ENCODE measurements at regions not wholly inside any gene's neighbourhood (a gene's known extent, or its start where the extent isn't known, plus 50 kb on each side); places are given as distances from the start of the nearest gene placed in this dataset.
A peak's percentile ranks its signal among the peaks of the same experiment; 100 is the strongest.

DNA sequence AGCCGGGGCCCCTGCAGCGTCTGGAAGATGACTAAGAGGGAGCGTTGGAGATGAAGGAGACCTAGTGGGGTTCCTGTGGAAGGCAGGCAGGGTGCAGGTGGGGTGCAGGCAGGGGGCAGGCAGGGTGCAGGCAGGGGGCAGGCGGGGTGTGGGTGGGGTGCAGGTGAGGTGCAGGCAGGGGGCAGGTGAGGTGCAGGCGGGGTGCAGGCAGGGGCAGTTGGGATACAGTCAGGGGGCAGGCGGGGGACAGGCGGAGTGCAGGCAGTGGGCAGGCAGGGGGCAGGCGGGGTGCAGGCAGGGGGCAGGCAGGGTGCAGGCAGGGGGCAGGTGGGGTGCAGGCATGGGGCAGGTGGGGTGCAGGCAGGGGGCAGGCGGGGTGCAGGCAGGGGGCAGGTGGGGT, 142.8 kb downstream of the SOX1 start:
- H3K27ac Mint-ChIP-seq (ENCODE audit: unreplicated experiment), result no peak overlapping the region
- no peaks in the 10 kb centered on the region for H3K79me2 ChIP-seq (ENCODE audit: insufficient read depth, low read length)
- FAIRE-seq (no peak), DNase-seq (ENCODE audit: low read depth) (no peak)
- no peak overlapping the region for H2AFZ ChIP-seq (ENCODE audit: low read depth, low read length)
- no peaks in the 10 kb centered on the region for H4K20me1 ChIP-seq (ENCODE audit: insufficient read depth, low read length)
- H3K4me1 Mint-ChIP-seq (ENCODE audit: low read depth, unreplicated experiment), result peaks cover 7% of the 10 kb centered on the region
- no peaks in the 10 kb centered on the region for H3K36me3 Mint-ChIP-seq (ENCODE audit: low read depth, unreplicated experiment)
- H3K4me3 Mint-ChIP-seq (ENCODE audit: unreplicated experiment), result no peak overlapping the region
- no peak overlapping the region for H3K4me3 ChIP-seq (ENCODE audit: insufficient read depth, low read depth, low read length)
- no peaks in the 10 kb centered on the region for H3K36me3 ChIP-seq (ENCODE audit: insufficient read depth, low read length)
- H3K9ac ChIP-seq (ENCODE audit: low read length), result no peak overlapping the region
- peaks cover 4% of the 10 kb centered on the region for H3K9me3 ChIP-seq (ENCODE audit: insufficient read depth, low read depth, low read length)
- no peak overlapping the region for H3K4me2 ChIP-seq (ENCODE audit: low read length)
- H3K27me3 Mint-ChIP-seq (ENCODE audit: low read depth, unreplicated experiment), result peaks cover 62% of the 10 kb centered on the region
- TF ChIP-seq, protein P1, sequence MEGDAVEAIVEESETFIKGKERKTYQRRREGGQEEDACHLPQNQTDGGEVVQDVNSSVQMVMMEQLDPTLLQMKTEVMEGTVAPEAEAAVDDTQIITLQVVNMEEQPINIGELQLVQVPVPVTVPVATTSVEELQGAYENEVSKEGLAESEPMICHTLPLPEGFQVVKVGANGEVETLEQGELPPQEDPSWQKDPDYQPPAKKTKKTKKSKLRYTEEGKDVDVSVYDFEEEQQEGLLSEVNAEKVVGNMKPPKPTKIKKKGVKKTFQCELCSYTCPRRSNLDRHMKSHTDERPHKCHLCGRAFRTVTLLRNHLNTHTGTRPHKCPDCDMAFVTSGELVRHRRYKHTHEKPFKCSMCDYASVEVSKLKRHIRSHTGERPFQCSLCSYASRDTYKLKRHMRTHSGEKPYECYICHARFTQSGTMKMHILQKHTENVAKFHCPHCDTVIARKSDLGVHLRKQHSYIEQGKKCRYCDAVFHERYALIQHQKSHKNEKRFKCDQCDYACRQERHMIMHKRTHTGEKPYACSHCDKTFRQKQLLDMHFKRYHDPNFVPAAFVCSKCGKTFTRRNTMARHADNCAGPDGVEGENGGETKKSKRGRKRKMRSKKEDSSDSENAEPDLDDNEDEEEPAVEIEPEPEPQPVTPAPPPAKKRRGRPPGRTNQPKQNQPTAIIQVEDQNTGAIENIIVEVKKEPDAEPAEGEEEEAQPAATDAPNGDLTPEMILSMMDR (IDR thresholded peaks at IDR 0.05; ENCODE audit: insufficient read depth, low read depth, low read length), result no peak
- TF ChIP-seq EZH2 (IDR thresholded peaks at IDR 0.05; ENCODE audit: insufficient read depth, low read length), result no peak
- H3K4me1 ChIP-seq (ENCODE audit: insufficient read depth, low read length), result no peaks in the 10 kb centered on the region
- no peak overlapping the region for H3K27ac ChIP-seq (ENCODE audit: low read depth, low read length)
- H3K27me3 ChIP-seq (ENCODE audit: insufficient read depth, low read length), result peaks cover 2% of the 10 kb centered on the region
- H3K9me3 Mint-ChIP-seq (ENCODE audit: unreplicated experiment), result no peaks in the 10 kb centered on the region

DNA sequence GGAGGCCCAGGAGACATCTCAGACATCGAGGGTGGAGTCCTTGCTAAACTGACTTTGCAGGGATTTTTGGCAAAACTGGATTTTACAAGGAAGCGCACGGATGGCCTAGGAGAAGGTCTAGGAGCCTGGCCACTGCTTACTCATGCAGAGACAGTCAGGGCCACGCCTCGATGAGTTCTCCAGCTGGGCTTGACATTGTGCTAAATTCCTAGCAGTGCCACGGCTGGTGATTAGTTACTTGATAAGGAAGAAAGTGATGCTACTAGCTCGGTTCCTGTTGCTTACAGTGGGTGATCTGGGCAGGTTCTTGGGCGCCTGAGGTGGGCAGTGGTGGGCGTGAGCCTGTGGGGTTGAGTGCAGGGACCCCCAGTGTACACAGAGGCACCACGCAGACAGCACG, 143.4 kb downstream of the SOX1 start:
- Mint-ChIP-seq H3K4me3 (ENCODE audit: unreplicated experiment) (no peak overlapping the region), H3K27ac (ENCODE audit: unreplicated experiment) (peak overlapping the region; percentile 15), H3K27me3 (ENCODE audit: low read depth, unreplicated experiment) (peaks cover 55% of the 10 kb centered on the region), H3K4me1 (ENCODE audit: low read depth, unreplicated experiment) (peaks cover 3% of the 10 kb centered on the region), H3K9me3 (ENCODE audit: unreplicated experiment) (no peaks in the 10 kb centered on the region), H3K36me3 (ENCODE audit: low read depth, unreplicated experiment) (no peaks in the 10 kb centered on the region)
- Histone ChIP-seq H3K27me3 (ENCODE audit: insufficient read depth, low read length) (no peaks in the 10 kb centered on the region), H4K20me1 (ENCODE audit: insufficient read depth, low read length) (no peaks in the 10 kb centered on the region), H3K79me2 (ENCODE audit: insufficient read depth, low read length) (no peaks in the 10 kb centered on the region), H3K36me3 (ENCODE audit: insufficient read depth, low read length) (no peaks in the 10 kb centered on the region), H3K4me3 (ENCODE audit: insufficient read depth, low read depth, low read length) (no peak overlapping the region), H3K9me3 (ENCODE audit: insufficient read depth, low read depth, low read length) (peaks cover 4% of the 10 kb centered on the region), H3K4me1 (ENCODE audit: insufficient read depth, low read length) (no peaks in the 10 kb centered on the region), H3K27ac (ENCODE audit: low read depth, low read length) (no peak overlapping the region), H3K4me2 (ENCODE audit: low read length) (no peak overlapping the region), H2AFZ (ENCODE audit: low read depth, low read length) (no peak overlapping the region), H3K9ac (ENCODE audit: low read length) (no peak overlapping the region)
- FAIRE-seq (no peak), DNase-seq (ENCODE audit: low read depth) (no peak)
- no peak for TF ChIP-seq EZH2 (IDR thresholded peaks at IDR 0.05; ENCODE audit: insufficient read depth, low read length)
- TF ChIP-seq, protein P1 (IDR thresholded peaks at IDR 0.05; ENCODE audit: insufficient read depth, low read depth, low read length), result no peak

DNA sequence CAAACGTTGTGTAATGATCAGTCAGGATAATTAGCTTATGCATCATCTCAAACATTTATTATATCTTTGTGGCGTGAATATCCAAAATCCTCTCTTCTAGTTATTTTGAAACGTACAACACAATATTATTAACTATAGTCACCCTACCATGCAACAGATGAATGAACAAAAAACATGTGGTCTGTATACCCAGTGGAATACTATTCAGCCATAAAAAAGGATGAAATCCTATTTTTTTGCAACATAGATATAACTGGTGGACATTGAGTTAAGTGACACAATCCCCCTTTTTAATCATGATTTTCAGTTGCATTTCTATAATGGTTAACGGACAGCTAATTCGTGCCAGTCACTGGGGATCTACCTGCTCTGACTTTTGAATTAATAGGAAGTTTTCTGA, 145.6 kb downstream of the SOX1 start:
- Histone ChIP-seq H3K4me3 (ENCODE audit: insufficient read depth, low read depth, low read length) (no peak overlapping the region), H3K27me3 (ENCODE audit: insufficient read depth, low read length) (no peaks in the 10 kb centered on the region), H3K79me2 (ENCODE audit: insufficient read depth, low read length) (no peaks in the 10 kb centered on the region), H3K4me1 (ENCODE audit: insufficient read depth, low read length) (no peaks in the 10 kb centered on the region), H3K36me3 (ENCODE audit: insufficient read depth, low read length) (no peaks in the 10 kb centered on the region), H3K4me2 (ENCODE audit: low read length) (no peak overlapping the region), H3K27ac (ENCODE audit: low read depth, low read length) (no peak overlapping the region), H3K9ac (ENCODE audit: low read length) (no peak overlapping the region), H2AFZ (ENCODE audit: low read depth, low read length) (no peak overlapping the region), H4K20me1 (ENCODE audit: insufficient read depth, low read length) (no peaks in the 10 kb centered on the region), H3K9me3 (ENCODE audit: insufficient read depth, low read depth, low read length) (peaks cover 4% of the 10 kb centered on the region)
- Mint-ChIP-seq H3K4me1 (ENCODE audit: low read depth, unreplicated experiment) (no peaks in the 10 kb centered on the region), H3K4me3 (ENCODE audit: unreplicated experiment) (no peak overlapping the region), H3K36me3 (ENCODE audit: low read depth, unreplicated experiment) (no peaks in the 10 kb centered on the region), H3K9me3 (ENCODE audit: unreplicated experiment) (no peaks in the 10 kb centered on the region), H3K27me3 (ENCODE audit: low read depth, unreplicated experiment) (peaks cover 55% of the 10 kb centered on the region), H3K27ac (ENCODE audit: unreplicated experiment) (no peak overlapping the region)
- no peak for DNase-seq (ENCODE audit: low read depth)
- TF ChIP-seq, protein P1 (IDR thresholded peaks at IDR 0.05; ENCODE audit: insufficient read depth, low read depth, low read length), result no peak
- TF ChIP-seq EZH2 (IDR thresholded peaks at IDR 0.05; ENCODE audit: insufficient read depth, low read length), result no peak
- no peak for FAIRE-seq

Data from astrocyte (in vitro differentiated cells and primary cell).